GM18520 (cell line): ENCODE measurements at regions not wholly inside any gene's neighbourhood (a gene's known extent, or its start where the extent isn't known, plus 50 kb on each side); places are given as distances from the start of the nearest gene placed in this dataset.

Experiments used
- ATAC-seq: cut with Tn5 transposase; IDR thresholded peaks from one replicate; pipeline ENCODE4 v1.9.1; 2021; ENCODE audit not compliant: unreplicated experiment

- no peak for ATAC-seq
Measured at GRCh38 chr1:56442290-56442877, 137.0 kb downstream of the PLPP3 start.

GRCh38 chr1:56441601-56442000 lies 137.8 kb downstream of the PLPP3 start:
- ATAC-seq: no peak

DNA sequence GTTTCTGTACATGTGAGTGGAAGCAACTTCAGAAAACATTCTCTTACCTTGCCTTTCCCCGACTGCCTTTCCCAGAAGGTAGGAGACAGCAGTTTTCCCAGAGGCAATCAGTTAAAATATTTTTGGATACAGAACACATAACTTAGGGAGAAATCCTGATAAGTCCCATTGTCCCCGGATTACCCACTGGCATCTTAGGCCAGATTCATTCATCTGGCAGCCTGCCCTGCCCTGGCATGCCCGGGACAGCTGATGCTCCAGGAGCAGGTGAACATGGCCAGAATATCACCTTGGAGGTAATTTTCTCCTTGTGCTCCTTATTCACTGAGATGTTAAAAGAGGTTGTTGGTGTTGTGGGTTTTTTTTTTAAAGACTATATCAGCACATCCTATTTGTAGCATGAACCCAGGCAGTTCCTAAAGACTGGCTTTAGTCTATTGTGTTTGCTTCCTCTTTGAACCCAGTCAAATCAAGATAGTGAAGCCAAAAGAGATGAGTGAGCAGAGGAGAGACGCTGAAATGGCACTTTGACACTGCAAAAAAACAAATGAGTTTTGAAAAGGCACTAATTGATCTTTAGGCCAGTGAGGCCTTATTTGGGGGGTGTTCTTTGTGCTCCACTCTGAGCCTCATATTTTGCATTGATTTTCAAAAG lies 139.6 kb downstream of the PLPP3 start:
- ATAC-seq: no peak

- no peak for ATAC-seq
Measured at GRCh38 chr1:56438901-56439551, 140.3 kb downstream of the PLPP3 start.

DNA sequence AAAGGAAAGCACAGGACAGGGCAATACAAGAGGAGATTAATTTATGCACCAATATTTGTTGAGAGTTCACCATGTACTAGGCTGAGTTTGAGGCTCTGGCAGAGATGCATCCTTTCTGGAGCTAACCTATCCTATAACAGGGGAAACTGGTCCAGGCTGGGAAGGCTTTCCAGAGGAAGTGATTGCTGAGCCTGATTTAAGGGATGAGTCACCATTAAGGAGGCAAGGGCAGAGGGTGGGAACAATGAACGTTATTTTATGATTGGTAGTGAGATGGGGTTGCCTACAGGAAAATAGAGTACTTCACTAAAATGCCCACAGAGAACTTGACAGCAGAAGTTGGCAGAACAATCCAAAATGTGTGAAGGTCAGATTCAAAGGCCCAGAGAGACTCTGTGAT lies 141.4 kb downstream of the PLPP3 start:
- ATAC-seq: no peak

DNA sequence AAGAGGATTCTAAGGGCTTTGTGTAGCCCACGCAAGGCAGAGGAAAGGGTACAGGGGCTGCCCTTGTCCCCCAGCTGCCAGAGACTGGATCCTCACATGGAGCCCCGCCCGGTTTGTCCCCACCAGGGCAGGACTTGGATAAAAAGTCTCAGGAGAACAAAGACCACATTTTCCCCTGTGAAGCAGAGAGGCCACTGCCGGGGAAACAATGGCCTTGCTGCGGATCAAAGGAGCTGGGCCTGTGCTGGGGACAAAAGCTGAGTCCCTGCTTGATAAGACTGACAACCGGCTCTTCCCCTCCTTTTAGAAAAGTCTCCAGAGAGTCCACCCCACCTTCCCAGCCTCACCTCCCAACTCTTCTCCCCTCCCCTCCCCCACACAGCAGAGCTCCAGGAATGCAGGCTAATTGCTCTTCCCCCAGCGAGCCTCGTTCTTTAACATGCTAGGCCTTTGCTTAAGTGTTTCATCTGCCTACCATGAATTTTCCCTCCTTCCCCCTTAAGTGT lies 142.4 kb downstream of the PLPP3 start:
- ATAC-seq: no peak

- ATAC-seq: no peak
Measured at GRCh38 chr1:56436296-56436695, 143.1 kb downstream of the PLPP3 start.

GRCh38 chr1:56435434-56436262 lies 143.7 kb downstream of the PLPP3 start:
- no peak for ATAC-seq

DNA sequence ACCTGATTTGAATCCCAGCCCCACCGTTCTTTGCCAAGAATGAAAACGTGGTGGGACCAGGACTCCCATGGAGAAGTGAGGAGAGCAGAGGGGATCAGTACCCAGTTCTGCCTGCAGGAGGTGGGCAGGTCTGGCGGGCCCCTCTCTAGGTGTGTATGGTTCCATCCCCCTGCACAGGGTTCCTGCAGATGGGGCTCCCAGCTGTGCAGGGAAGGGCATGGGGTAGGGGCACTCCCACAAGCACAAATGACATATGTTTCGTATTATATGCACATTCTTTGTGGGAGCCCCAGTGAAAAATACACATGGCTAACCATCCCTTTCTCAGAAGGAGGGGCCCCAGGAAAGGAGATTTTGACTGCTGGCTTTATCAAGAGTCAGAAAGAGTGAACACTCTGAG lies 144.6 kb downstream of the PLPP3 start:
- no peak for ATAC-seq

DNA sequence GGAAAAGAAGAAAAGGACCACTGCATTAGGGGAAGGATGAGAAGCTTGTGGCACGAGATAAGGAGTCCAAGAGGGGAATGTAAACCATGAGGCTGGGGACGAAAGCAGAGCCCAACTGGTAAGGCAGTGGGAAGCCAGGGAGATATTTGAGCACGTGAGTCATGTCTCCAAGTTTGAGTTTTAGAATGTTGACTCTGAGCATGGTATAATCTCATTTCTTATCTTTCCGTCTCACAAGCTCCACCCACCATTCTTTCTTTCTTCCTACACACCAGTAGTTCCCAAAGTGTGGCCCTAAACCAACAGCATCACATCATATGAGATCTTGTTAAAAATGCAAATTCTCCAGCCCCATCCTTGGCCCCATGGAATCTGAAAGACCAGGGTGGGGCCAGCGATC lies 145.3 kb downstream of the PLPP3 start:
- no peak for ATAC-seq

DNA sequence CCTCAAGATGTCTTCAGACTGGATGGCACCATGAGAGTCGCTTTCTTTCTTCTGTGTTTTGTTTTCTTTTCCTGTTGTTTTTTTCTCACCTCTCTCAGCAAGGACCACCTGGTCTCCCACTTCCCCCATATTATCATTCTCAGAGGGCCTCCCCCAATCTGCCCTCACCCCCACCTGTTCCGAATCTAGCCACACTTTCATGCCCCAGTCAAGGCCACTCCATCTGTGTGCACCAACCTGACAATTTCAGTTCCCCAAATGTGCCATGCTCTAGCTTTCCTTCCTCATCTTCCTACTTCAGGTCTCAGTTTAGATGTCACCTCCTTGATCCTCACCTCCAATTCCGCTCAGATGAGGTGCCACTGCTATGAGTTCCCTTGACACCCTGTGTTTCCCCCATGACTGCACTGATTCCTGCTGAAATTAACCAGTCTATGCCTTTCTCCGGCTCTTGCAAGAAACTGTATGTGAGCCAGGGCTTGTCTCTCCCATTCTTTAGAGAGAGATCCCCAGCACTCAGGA lies 146.2 kb downstream of the PLPP3 start:
- ATAC-seq: no peak

DNA sequence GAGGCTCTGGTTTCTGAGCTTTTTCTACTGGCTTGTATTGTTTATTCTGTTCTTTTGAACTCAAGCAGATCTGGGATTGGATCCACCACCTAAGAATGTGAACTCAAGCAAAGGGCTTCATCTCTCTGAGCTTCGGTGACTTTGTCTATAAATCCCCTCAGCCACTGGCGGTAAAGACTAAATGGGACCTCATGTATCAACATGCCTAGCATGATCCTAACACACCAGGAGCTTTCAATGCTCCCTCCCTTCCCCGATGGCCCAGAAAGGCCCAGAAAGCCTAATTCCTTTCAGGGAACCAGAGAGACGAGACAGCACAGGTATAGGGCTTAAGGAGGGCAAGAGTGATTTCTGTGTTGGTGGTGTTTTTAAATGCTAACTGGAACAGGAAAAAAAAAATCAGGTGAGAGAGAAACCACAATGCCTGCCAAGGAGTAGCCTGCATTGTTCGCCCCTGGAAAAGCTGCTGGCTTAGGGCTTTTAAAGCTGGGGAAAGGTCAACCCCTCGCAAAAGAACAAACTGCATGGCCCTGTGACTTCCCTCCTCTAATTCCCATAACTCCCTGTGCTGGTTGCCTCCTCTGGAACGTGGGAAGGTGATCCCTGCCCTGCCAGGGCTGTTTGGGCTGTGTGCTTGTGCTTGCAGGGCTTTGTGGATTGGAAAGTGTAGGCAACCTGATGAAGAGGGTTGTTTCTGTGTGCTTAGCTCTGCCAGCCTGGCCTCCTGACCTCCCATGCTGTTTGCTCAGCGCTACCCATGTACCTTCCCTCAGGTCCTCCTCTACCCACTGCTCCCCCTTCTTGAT lies 147.0 kb downstream of the PLPP3 start:
- no peak for ATAC-seq

- no peak for ATAC-seq
Measured at GRCh38 chr1:56430141-56430839, 149.1 kb downstream of the PLPP3 start.

DNA sequence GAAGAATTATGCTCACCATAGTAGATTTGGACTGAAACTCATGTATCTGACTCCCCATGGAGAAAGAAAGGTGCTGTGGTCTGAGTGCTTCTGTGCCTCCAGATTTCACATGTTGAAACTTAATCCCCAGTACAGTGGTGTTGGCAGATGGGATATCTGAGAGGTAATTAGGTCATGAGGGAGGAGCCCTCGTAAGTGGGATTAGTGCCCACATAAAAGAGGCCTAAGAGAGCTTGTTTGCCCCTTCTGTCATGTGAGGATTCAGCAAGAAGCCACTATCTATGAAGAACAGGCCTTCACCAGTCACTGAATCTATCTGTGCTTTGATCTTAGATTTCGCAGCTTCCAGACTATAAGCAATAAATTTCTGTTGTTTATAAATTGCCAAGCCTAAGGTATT lies 150.1 kb downstream of the PLPP3 start:
- no peak for ATAC-seq

DNA sequence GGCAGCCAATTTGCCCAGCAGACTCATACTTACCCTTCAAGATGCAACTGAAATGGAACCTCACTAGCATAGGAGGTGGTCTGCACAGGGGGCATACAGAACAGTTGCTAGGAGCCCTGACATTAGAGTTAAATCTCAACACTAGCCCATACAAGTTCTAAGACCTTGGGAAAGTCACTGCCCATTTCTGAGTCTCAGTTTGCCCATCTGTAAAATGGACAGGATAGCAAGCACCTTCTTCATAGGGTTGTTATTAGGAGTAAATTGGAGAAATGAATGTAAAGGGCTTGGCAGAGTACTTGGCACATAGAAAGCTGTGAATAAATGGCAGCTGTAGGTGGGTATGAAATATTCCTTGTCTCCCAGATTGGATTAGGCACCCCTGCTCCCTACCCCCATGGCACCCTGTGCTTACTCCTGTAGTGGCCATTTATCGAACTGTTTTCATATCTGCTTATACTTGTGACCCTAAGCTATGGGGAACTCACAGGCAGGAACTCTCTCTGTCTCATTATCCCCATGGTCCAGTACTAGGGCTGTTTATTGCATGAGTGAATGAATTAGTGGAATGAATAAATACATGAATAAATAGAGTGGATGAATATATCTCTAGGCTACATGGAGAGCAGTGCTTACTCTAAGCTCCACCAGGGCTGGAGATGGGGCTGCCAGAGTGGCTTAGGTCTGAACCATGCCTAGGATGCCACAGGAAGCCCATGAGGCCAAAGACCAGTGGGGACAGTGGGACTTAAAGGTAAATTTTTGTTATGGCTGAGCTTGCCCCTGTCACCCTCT lies 152.6 kb downstream of the PLPP3 start:
- no peak for ATAC-seq

DNA sequence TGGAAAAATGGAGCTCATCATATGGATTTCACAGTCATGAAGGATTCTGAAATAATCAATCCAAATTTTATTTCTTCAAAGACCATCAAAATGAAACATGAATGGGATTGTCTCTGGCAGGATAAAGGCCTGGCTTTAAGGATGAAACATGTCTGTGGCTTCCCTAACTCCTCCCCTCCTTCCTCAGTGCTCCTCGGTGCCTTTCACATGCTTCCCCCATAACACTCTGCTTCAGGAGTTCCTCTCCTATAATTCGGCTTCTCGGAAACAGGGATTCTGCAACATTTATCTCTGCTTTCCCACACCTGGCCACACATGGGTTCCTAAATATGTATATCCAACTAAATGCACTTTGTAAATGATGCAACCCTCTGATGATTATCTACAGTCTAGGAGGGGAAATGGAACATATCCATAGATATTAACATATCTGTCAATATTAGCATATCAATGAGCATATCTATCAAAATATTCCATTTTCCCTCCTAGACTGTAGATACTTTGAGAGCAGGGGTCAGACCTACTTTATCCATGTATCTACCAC lies 153.8 kb downstream of the PLPP3 start:
- no peak for ATAC-seq

DNA sequence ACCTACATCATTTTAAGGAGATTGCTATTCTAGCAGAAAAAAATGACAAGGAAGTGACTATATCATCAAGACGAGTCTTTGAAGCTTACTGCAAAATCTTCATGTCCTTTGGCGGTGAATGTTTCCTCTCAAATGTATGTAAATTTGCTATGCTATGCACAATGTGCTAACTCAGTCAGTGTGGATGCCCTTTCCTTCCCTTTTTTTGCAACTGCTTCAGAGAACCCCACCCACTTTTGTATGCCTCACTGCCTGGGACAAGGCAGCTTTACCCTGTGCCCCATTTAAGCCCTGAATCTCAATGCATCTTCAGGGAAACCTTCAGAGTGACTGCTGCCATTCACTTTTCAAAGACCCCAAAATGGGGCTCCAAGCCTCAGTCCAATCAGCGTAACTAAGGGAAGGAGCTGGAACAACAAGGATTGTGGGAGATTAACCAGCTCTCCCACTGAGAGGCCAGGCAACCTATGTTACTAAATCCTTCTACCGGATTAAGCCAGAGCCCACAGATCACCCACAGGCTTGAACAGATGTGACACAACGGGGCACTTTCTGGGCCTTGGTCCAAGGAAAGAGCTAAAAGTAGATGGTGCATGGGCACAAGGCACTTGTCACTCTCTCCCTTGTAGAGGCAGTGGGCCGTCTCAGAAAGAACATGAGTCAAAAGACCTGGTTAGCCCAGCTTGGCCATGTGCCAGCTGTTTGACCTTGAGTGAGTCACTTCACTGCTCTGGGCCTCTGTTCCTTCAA lies 154.4 kb downstream of the PLPP3 start:
- no peak for ATAC-seq

DNA sequence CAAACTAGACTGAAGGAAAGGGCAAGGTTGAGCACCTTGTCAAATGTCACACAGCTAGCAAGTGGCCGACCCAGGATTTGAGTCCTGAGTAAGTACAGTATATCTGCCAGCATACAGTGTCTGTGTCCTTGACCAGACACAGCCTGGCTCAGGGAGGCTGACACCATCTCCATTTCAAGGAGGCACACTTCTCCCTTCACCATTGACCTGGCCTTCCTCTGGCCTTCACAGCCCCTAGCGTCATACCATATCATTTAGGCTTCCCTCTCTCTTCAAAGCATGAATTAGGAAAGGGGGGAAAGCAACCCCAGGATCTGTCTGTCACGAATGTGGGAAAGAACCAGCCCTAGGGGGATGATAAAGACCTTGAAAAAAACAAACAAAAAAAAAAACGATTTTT lies 155.6 kb downstream of the PLPP3 start:
- no peak for ATAC-seq
